Panc1 (cell line): ENCODE measurements at regions not wholly inside any gene's neighbourhood (a gene's known extent, or its start where the extent isn't known, plus 50 kb on each side); places are given as distances from the start of the nearest gene placed in this dataset.

ENCODE experiments used
- ATAC-seq: fragments of 200-7000 bp; cut with Tn5 transposase; 2 replicates; pipeline ENCODE4 v1.9.1; 2020; ENCODE audit warnings: mild to moderate bottlenecking, moderate library complexity
- BruUV-seq: library from RNA; stranded (reverse); fragments of 400-500 nt; replicated peaks from 2 replicates; lab custom pipeline; 2021; lab: Mats Ljungman, UMichigan
- CTCF ChIA-PET: fragments of 300-600 bp; sonication (Branson Sonifier 250); formaldehyde crosslinking; loops from one replicate; lab custom pipeline; 2022; ENCODE audit warnings: antibody characterized with exemption; lab: Charles Lee
- POLR2A ChIA-PET: fragments of 300-600 bp; sonication (Branson Sonifier 250); formaldehyde crosslinking; loops from one replicate; lab custom pipeline; 2022; ENCODE audit warnings: antibody characterized with exemption; lab: Charles Lee
- DNase-seq: peaks from one replicate; pipeline ENCODE4 v3.0.0-alpha.2; 2010; ENCODE audit warnings: low read depth, low spot score
- H3K27ac ChIP-seq: 2 replicates; pipeline ENCODE4 v1.5.1; 2011; ENCODE audit warnings: mild to moderate bottlenecking, low read length, inconsistent platforms
- H3K27me3 ChIP-seq: fragments of 200-500 bp; sonication (Bioruptor generic); 2 replicates; pipeline ENCODE4 v1.6.0; 2014; ENCODE audit warnings: low read length, inconsistent platforms; ENCODE audit not compliant: control insufficient read depth, insufficient read depth
- H3K36me3 ChIP-seq: fragments of 200-500 bp; sonication (Bioruptor generic); 2 replicates; pipeline ENCODE4 v1.5.1; 2014; ENCODE audit warnings: inconsistent platforms, mild to moderate bottlenecking, low read length, moderate library complexity; ENCODE audit not compliant: control insufficient read depth, insufficient read depth
- H3K4me1 ChIP-seq: 2 replicates; pipeline ENCODE4 v1.5.1; 2011; ENCODE audit warnings: inconsistent platforms, mild to moderate bottlenecking, low read length, moderate library complexity; ENCODE audit not compliant: control insufficient read depth, insufficient read depth
- H3K4me3 ChIP-seq, 2 experiments: 2 replicates each; pipeline ENCODE4 v1.5.1; 2011 to 2012; ENCODE audit warnings: low read depth in 2 of 2, low read length in 2 of 2, mild to moderate bottlenecking in 2 of 2, inconsistent platforms in 1 of 2, moderate library complexity in 1 of 2
- H3K9me3 ChIP-seq: fragments of 200-500 bp; sonication (Bioruptor generic); 2 replicates; pipeline ENCODE4 v1.5.1; 2014; ENCODE audit warnings: low read depth, mild to moderate bottlenecking, inconsistent platforms, low read length, moderate library complexity; ENCODE audit not compliant: control insufficient read depth, insufficient read depth
- CTCF ChIP-seq: fragments of 450-650 bp; IDR thresholded peaks from 2 replicates; pipeline ENCODE4 v1.5.1; 2017; ENCODE audit warnings: mild to moderate bottlenecking
- POLR2AphosphoS5 ChIP-seq: IDR thresholded peaks from 2 replicates; pipeline ENCODE4 v1.6.1; 2012; ENCODE audit warnings: mild to moderate bottlenecking, low read depth, low read length, moderate library complexity
- REST ChIP-seq, 2 experiments: IDR thresholded peaks; 2 replicates each; pipeline ENCODE4 v1.6.1; 2011 to 2012; ENCODE audit warnings: low read depth in 2 of 2, control low read depth in 1 of 2, low read length in 1 of 2, mild to moderate bottlenecking in 1 of 2, moderate library complexity in 1 of 2; ENCODE audit not compliant: insufficient read depth in 1 of 2
- SIN3A ChIP-seq: IDR thresholded peaks from 2 replicates; pipeline ENCODE4 v1.6.1; 2012; ENCODE audit warnings: low read depth, mild to moderate bottlenecking, low read length, moderate library complexity, borderline replicate concordance; ENCODE audit not compliant: insufficient read depth
- TCF7L2 ChIP-seq: IDR thresholded peaks from 2 replicates; pipeline ENCODE4 v1.6.1; 2011; ENCODE audit warnings: mild to moderate bottlenecking, low read depth, low read length, inconsistent platforms
- in situ Hi-C: cut with HindIII; loops from 2 replicates; pipeline ENCODE4 v1.10.0; 2016; ENCODE audit warnings: low sequenced_read_pairs, low pct_unique_long_range_greater_than_20kb
- intact Hi-C: fragments of 100-400 bp; cut with micrococcal nuclease; formaldehyde crosslinking; loops from one replicate; pipeline ENCODE4 v1.10.0; 2022; ENCODE audit not compliant: unreplicated experiment

GRCh38 chr5:118778941-118779340 is 209.4 kb downstream of the DTWD2 start:
- Histone ChIP-seq H3K4me3 (no peak overlapping the region), H3K27ac (no peak overlapping the region), H3K27me3 (no peaks in the 10 kb centered on the region), H3K36me3 (no peaks in the 10 kb centered on the region), H3K9me3 (no peaks in the 10 kb centered on the region), H3K4me1 (no peaks in the 10 kb centered on the region)
- TF ChIP-seq TCF7L2, result no peak
- DNase-seq (no peak), ATAC-seq (no peak)
- intact Hi-C loops (no loop called here), in situ Hi-C loops (no loop called here)
- ChIA-PET POLR2A (no interaction called here), CTCF (no interaction called here)
- no TSS peak for BruUV-seq

DNA sequence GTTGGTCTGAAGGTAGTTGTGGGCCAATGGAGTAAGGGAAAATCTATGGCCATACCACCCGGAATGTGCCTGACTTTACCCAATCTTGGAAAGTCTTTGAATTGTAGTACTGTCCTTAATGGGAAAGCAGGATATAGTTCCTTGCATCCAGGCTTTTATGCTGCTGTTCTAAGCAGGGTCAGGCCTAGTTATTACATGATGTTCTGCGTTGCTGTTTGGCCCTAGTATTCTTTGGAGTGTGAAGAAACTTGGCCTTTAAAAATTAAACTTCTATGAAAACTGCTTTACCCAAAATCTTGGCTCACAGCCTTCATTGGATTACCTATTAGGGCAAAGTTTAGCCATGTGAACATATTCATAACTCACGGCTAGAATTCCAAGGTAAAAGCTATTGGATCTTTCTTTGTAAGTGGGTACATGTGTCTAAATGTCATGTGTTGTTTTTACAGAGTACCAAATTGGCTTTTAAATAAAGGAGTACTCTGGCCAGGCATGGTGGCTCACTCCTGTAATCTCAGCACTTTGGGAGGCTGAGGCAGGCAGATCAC is 211.1 kb downstream of the DTWD2 start:
- BruUV-seq, result no TSS peak
- Histone ChIP-seq H3K9me3 (no peaks in the 10 kb centered on the region), H3K36me3 (no peaks in the 10 kb centered on the region), H3K27ac (no peak overlapping the region), H3K27me3 (no peaks in the 10 kb centered on the region), H3K4me3 (no peak overlapping the region), H3K4me1 (no peaks in the 10 kb centered on the region)
- ATAC-seq (no peak), DNase-seq (no peak)
- in situ Hi-C loops, result no loop called here
- CTCF ChIA-PET, result no interaction called here
- intact Hi-C loops, result no loop called here
- TF ChIP-seq POLR2AphosphoS5 (no peak), CTCF (no peak), SIN3A (no peak), REST (IDR thresholded peaks at IDR 0.05; ENCODE audit: insufficient read depth in 1 of 2, low read depth in 2 of 2, low read length in 1 of 2) (no peak), TCF7L2 (no peak)
- POLR2A ChIA-PET, result no interaction called here

GRCh38 chr5:118776755-118777154 is 211.6 kb downstream of the DTWD2 start:
- Histone ChIP-seq H3K4me1 (no peaks in the 10 kb centered on the region), H3K27me3 (no peaks in the 10 kb centered on the region), H3K9me3 (no peaks in the 10 kb centered on the region), H3K27ac (no peak overlapping the region), H3K4me3 (no peak overlapping the region), H3K36me3 (no peaks in the 10 kb centered on the region)
- intact Hi-C loops, result no loop called here
- ChIA-PET CTCF (no interaction called here), POLR2A (no interaction called here)
- BruUV-seq, result no TSS peak
- in situ Hi-C loops, result no loop called here
- DNase-seq (no peak), ATAC-seq (no peak)
- TF ChIP-seq POLR2AphosphoS5 (no peak), TCF7L2 (no peak), REST (IDR thresholded peaks at IDR 0.05; ENCODE audit: insufficient read depth in 1 of 2, low read depth in 2 of 2, low read length in 1 of 2) (no peak), CTCF (no peak), SIN3A (no peak)
